Fibroblast of villous mesenchyme (primary cell): ENCODE measurements at regions not wholly inside any gene's neighbourhood (a gene's known extent, or its start where the extent isn't known, plus 50 kb on each side); places are given as distances from the start of the nearest gene placed in this dataset.

Experiments used
- DNase-seq: peaks from one replicate; pipeline ENCODE4 v3.0.0-alpha.2; 2010; ENCODE audit warnings: low read depth
- H3K4me3 ChIP-seq: 2 replicates; pipeline ENCODE4 v1.5.1; 2011; ENCODE audit warnings: low read depth, mild to moderate bottlenecking, low read length
- CTCF ChIP-seq: IDR thresholded peaks from 2 replicates; pipeline ENCODE4 v1.5.1; 2012; ENCODE audit warnings: low read depth, mild to moderate bottlenecking, low read length; ENCODE audit not compliant: insufficient read depth

GRCh38 chr16:26665166-26665939 lies 401.4 kb upstream of the C16orf82 start:
- DNase-seq, result no peak
- no peak for TF ChIP-seq CTCF
- H3K4me3 ChIP-seq, result no peak overlapping the region

- TF ChIP-seq CTCF, result no peak
- H3K4me3 ChIP-seq, result no peak overlapping the region
- DNase-seq, result no peak
Observed at GRCh38 chr16:26666486-26666885, 400.2 kb upstream of the C16orf82 start.

GRCh38 chr16:26667307-26667706 lies 399.4 kb upstream of the C16orf82 start:
- H3K4me3 ChIP-seq, result no peak overlapping the region
- TF ChIP-seq CTCF, result no peak
- DNase-seq, result no peak

GRCh38 chr16:26668026-26668425 lies 398.7 kb upstream of the C16orf82 start:
- TF ChIP-seq CTCF, result no peak
- no peak overlapping the region for H3K4me3 ChIP-seq
- DNase-seq, result no peak

- TF ChIP-seq CTCF, result no peak
- no peak for DNase-seq
- H3K4me3 ChIP-seq, result no peak overlapping the region
Observed at GRCh38 chr16:26672206-26672605, 394.5 kb upstream of the C16orf82 start.

GRCh38 chr16:26673011-26673410 lies 393.7 kb upstream of the C16orf82 start:
- DNase-seq, result no peak
- no peak for TF ChIP-seq CTCF
- H3K4me3 ChIP-seq, result no peak overlapping the region

GRCh38 chr16:26680671-26681070 lies 386.1 kb upstream of the C16orf82 start:
- DNase-seq, result no peak
- H3K4me3 ChIP-seq, result no peak overlapping the region
- no peak for TF ChIP-seq CTCF
